Panc1 (cell line): ENCODE measurements at regions not wholly inside any gene's neighbourhood (a gene's known extent, or its start where the extent isn't known, plus 50 kb on each side); places are given as distances from the start of the nearest gene placed in this dataset.

ENCODE experiments used
- CTCF ChIP-seq: fragments of 450-650 bp; IDR thresholded peaks from 2 replicates; pipeline ENCODE4 v1.5.1; 2017; ENCODE audit warnings: mild to moderate bottlenecking
- POLR2AphosphoS5 ChIP-seq: IDR thresholded peaks from 2 replicates; pipeline ENCODE4 v1.6.1; 2012; ENCODE audit warnings: mild to moderate bottlenecking, low read depth, low read length, moderate library complexity
- REST ChIP-seq, 2 experiments: IDR thresholded peaks; 2 replicates each; pipeline ENCODE4 v1.6.1; 2011 to 2012; ENCODE audit warnings: low read depth in 2 of 2, control low read depth in 1 of 2, low read length in 1 of 2, mild to moderate bottlenecking in 1 of 2, moderate library complexity in 1 of 2; ENCODE audit not compliant: insufficient read depth in 1 of 2
- SIN3A ChIP-seq: IDR thresholded peaks from 2 replicates; pipeline ENCODE4 v1.6.1; 2012; ENCODE audit warnings: low read depth, mild to moderate bottlenecking, low read length, moderate library complexity, borderline replicate concordance; ENCODE audit not compliant: insufficient read depth
- TCF7L2 ChIP-seq: IDR thresholded peaks from 2 replicates; pipeline ENCODE4 v1.6.1; 2011; ENCODE audit warnings: mild to moderate bottlenecking, low read depth, low read length, inconsistent platforms

GRCh38 chr2:33704406-33704855, 105.3 kb upstream of the FAM98A start:
- TF ChIP-seq CTCF: no peak
- TF ChIP-seq REST (IDR thresholded peaks at IDR 0.05; ENCODE audit: insufficient read depth in 1 of 2, low read depth in 2 of 2, low read length in 1 of 2): no peak
- TF ChIP-seq POLR2AphosphoS5: no peak
- no peak for TF ChIP-seq TCF7L2
- no peak for TF ChIP-seq SIN3A
